HG03558 (cell line): ENCODE measurements at regions not wholly inside any gene's neighbourhood (a gene's known extent, or its start where the extent isn't known, plus 50 kb on each side); places are given as distances from the start of the nearest gene placed in this dataset.

Source experiments
- ATAC-seq: cut with Tn5 transposase; IDR thresholded peaks from one replicate; pipeline ENCODE4 v1.9.1; 2021; ENCODE audit warnings: moderate number of reproducible peaks; ENCODE audit not compliant: unreplicated experiment; ENCODE audit errors: extremely low read depth

- no peak for ATAC-seq
Measured at GRCh38 chrX:45912316-45912715, 632.9 kb downstream of the ZNF674 start.

DNA sequence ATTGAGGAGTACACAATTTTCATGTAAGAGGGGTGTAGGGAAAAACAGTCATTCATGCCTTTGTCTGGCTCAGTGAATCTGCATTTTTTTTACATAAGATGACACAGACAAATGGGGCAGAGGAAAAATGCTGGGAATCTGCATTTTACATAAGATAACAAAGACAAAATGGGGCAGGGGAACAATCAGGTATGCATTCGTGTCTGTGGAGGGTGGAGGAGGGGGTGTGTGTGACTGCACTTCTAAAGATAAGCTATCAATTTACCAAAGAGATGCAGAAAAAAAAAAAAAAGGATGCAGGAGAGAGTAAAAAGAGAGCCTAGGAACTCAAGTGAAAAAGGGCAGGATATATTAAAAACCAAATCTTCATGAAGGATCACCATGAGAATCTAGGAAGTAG lies 637.4 kb downstream of the ZNF674 start:
- ATAC-seq, result no peak

DNA sequence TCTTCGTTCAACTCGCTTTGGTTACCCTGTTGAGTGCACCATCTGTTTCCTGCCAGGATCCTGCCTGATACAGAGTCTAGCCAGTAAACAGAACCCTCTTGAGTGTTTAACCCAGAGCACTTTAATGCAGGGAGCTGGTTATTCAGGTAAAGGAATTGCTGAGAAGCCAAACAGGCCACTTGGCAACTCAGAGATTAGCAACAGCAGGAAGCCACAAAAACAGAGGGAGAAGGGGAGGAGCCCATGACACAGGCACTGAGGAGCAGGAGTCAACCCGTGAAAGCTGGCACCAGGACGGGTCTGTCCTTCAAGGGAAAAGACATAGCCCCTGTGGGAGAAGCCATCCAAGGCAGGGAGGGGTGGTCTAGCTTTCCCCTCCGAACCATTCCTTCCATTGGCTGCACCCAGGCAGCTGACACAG lies 641.4 kb downstream of the ZNF674 start:
- no peak for ATAC-seq

GRCh38 chrX:45900766-45901615 lies 644.2 kb downstream of the ZNF674 start:
- ATAC-seq, result no peak

DNA sequence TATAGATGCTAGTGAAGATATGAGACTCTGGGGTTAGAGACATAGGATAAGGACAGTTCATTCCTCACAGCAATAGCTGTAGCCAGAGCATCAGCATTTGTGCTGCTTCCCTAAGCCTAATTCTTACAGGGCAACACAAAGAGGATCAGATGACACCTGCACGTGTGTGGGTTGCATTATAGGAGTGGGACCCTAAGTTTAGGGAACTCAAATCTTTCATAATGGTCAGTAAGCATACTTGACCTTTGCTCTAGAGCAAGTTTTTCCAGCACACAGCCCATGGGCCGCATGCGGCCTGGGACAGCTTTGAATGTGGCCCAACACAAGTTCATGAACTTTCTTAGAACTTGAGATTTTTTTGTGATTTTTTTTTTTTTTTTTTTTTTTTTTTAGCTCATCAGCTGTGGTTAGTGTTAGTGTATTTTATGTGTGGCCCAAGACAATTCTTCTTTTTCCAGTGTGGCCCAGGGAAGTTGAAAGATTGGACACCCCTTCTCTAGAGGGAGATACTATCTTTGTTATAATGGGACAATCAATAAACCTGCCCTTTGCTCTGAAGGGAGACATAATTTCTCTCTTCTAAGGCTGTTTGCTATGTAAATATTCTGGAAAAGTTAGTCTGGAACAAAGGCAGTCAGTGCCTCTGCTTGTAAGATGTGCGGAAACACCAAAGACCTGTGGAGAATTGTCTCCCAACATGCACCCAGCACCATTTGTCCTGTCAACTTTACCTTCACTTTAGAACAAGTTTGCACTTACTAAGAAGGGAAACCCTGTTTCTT lies 650.2 kb downstream of the ZNF674 start:
- ATAC-seq, result no peak

DNA sequence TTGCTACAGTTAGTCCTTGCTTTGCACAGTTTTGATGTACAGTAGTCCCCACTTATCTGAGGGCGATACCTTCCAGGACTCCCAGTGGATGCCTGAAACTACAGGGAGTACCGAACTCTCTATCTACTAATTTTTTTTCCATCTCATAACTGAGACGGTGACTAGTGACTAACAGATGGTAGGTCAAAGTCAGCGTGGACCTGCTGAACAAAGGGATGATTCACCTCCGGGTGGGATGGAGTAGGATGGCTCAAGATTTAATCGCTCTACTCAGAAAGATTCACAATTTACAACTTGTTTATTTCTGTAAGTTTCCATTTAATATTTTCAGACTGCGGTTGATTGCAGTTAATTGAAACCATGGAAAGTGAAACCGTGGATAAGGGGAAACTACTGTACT lies 655.8 kb downstream of the ZNF674 start:
- ATAC-seq, result no peak

GRCh38 chrX:45888518-45888917 lies 656.7 kb downstream of the ZNF674 start:
- ATAC-seq, result no peak

GRCh38 chrX:45885931-45886330 lies 659.3 kb downstream of the ZNF674 start:
- no peak for ATAC-seq

DNA sequence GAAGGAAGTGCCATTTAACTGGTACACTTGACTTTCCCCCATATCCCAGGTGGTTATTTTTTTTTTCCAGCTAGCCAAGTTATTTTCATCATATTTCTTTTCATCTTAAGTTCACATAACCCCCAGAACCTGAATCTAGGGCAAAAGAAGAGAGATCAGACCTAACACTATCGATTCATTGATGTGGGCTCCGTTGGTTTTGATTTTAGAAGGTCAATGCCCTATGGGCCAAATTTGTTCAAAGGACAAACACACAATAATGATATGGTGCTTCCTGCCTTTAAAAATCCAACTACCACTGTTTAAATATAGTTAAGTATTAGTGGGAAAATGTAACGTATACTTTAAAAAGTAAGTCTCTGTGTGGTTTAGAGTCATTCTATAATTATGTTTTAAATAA lies 665.7 kb downstream of the ZNF674 start:
- no peak for ATAC-seq

DNA sequence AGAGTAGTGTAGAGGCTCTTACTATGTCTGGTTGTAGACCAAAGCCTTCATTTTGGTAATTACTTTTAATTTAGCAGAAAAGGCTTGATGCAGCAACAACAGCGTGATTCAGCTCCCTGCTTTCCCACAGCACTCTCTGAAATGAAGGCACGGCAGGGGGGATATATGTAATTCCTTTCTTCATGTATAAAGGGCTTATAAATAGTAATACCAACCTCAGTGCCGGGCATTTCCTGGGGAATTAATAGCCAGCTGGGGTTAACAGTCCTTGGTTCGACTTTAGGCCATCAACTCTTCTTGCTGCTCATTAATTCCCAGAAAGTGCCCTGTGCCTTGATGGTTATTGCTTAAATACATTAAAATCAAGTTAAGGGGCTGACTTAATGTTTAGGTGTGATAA lies 669.0 kb downstream of the ZNF674 start:
- ATAC-seq, result no peak

DNA sequence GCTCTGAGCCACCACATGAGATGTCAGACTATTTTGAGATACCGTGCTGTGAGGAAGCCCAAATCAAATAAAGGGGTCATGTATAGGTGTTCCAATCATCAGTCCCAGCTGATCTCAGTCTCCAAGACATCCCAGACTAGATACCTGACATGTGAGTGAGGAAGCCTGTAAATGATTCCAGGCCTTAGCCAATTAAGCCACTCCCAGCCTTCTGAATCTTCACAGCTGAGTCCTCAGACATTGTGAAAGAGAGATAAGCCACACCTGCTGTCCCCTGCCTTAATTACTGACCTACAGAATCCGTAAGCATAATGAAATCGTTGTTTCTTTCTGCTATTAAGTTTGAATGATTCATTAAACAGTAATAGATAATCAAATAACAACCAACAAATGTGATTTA lies 671.4 kb downstream of the ZNF674 start:
- no peak for ATAC-seq

DNA sequence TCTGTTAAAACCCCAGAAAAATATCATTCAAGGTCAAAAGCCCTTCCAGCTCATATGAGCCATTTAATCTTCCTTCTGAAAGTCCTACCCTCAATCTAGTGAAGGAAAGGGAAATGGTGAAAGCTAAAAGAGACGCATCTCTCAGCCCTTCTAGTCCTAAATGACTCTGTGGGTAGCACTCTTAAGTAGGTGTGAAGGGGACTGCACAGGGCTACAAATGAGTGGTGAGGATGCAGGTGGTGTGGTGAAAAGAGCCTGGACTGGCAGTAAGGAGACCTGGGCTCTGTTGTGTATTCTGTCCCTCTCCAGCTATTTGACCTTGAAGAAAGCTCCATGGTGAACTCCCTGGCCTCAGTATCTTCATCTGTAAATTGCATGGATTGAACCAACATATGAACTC lies 671.8 kb upstream of the DIPK2B start:
- ATAC-seq, result no peak

DNA sequence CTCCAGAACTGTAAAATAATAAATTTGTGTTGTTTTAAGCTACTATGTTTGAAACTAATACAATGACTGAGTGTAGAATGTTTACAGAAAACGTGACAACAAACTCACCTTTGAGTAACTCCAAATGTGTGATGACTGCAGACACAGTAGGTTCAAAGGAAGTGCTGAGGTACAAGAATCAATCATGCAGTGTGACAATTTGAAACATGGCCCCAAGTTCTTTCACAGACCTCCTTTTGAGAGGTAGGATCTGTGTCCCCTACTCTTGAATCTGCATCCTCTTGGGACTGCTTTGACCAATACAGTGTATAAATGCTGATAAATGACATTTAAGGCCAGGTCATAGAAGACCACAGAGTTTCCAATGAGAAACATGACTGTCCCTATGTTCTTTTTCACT lies 667.7 kb upstream of the DIPK2B start:
- ATAC-seq, result no peak

GRCh38 chrX:45862801-45863200 lies 662.1 kb upstream of the DIPK2B start:
- ATAC-seq, result no peak

DNA sequence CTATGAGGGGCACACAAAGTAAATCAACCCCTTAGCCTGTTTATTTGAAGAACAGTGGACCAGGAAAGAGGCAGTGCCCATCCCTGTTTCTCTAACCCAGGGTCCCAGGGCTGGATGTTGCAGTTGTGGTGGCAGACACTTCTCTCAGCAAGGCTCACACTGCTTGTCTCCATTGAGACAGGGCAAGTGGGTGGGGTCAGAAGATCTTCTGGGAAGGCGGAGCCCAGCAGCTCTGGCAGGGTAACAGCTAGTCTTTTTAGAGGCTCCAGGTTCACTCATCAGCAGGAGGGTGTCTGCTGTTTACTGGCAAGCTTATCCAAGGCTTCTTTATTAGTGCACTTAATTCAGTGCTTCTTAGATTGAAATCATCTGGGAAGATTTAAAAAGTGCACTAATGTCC lies 659.8 kb upstream of the DIPK2B start:
- ATAC-seq, result no peak

DNA sequence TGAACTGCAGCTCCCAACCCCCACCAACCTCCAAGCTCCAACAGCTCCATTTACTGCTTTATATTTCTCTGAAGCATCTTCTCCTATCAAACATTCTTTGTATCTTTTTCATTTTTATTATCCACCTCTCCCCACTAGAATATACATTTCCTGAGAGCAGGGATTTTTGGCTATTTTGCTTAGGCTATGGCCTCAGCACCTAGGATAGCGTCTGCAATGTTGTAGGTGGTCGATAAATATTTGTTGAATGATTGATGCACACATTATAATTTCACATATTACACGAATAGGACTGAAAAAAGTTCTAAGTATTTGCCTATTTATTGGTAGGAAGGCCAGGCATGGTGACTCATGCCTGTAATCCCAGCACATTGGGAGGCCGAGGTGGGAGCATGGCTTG lies 658.7 kb upstream of the DIPK2B start:
- no peak for ATAC-seq

DNA sequence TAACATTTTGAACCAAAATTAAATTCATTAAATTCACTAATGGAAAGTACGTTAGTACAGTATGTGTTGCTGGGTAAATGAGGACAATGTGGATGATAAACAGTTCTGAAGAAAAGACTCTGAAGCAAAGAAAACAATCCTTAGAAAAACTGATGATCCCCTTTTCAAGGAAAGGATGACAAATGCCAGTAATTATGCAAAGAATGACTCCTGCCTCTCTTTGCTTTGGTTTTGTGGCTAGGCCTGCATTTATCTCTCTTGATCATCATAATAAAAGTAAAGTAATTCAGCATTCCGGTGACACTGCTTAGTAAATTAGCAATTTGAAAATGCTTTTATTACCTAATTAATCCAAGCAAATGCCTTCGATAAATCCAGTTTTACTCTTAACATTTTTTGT lies 652.2 kb upstream of the DIPK2B start:
- no peak for ATAC-seq

GRCh38 chrX:45851434-45851991 lies 650.8 kb upstream of the DIPK2B start:
- no peak for ATAC-seq

- no peak for ATAC-seq
Measured at GRCh38 chrX:45850775-45851433, 650.2 kb upstream of the DIPK2B start.

- no peak for ATAC-seq
Measured at GRCh38 chrX:45850197-45850774, 649.6 kb upstream of the DIPK2B start.
